ENCODE measurements at regions not wholly inside any gene's neighbourhood (a gene's known extent, or its start where the extent isn't known, plus 50 kb on each side); places are given as distances from the start of the nearest gene placed in this dataset.

DNA sequence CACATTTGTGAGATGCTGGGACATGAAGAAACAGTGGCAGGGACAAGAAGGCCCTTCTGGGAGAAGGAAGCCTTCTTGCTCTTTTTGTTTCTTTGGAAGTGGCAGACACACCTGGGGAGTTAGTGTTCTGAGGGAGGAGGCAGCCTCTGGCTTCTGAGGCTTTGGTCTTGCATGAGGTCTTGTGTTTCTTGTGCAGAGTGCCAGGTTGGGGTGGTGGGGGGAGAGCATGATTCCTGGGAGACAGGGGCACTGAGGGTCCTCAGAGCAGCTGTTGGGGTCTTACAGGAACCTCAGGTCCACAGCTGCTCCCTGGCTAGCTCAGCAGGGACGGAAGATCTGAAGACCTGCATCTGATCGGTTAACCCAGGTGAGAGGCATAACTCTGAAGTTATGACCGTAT, 167.5 kb upstream of the ZNF536 start:
- intact Hi-C loops (cut with micrococcal nuclease), result no loop called here
- Histone ChIP-seq H3K27me3 (ENCODE audit: low read depth) (peaks cover 36% of the 10 kb centered on the region), H3K4me1 (no peaks in the 10 kb centered on the region), H3K27ac (replicated peaks) (no peak overlapping the region), H3K36me3 (no peaks in the 10 kb centered on the region), H3K4me3 (no peak overlapping the region), H3K9me3 (replicated peaks) (peaks cover 13% of the 10 kb centered on the region)
- DNase-seq, result no peak
- TF ChIP-seq, protein P1, sequence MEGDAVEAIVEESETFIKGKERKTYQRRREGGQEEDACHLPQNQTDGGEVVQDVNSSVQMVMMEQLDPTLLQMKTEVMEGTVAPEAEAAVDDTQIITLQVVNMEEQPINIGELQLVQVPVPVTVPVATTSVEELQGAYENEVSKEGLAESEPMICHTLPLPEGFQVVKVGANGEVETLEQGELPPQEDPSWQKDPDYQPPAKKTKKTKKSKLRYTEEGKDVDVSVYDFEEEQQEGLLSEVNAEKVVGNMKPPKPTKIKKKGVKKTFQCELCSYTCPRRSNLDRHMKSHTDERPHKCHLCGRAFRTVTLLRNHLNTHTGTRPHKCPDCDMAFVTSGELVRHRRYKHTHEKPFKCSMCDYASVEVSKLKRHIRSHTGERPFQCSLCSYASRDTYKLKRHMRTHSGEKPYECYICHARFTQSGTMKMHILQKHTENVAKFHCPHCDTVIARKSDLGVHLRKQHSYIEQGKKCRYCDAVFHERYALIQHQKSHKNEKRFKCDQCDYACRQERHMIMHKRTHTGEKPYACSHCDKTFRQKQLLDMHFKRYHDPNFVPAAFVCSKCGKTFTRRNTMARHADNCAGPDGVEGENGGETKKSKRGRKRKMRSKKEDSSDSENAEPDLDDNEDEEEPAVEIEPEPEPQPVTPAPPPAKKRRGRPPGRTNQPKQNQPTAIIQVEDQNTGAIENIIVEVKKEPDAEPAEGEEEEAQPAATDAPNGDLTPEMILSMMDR (IDR thresholded peaks at IDR 0.05; ENCODE audit: borderline replicate concordance), result no peak

DNA sequence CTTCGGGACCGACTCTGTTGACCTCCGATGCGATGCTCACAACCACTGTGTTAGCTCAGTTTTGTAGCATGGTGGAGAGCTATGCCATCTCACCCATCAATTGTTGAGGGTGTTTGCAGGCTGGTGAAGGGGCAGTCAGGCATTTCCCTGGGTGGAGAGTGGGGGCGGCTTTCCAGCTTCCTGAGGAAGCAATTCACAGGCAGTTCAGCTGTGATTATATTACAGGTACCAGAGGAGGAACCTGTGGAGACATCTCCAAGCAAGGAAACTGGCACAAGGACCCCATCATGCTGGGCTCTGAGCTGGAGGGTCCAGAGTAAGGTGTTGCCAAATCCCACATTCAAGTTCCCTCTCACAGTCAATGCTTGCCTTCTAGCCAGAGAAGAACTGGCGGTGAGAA, 166.0 kb upstream of the ZNF536 start:
- intact Hi-C loops (cut with micrococcal nuclease), result no loop called here
- Histone ChIP-seq H3K4me3 (no peak overlapping the region), H3K27me3 (ENCODE audit: low read depth) (peaks cover 40% of the 10 kb centered on the region), H3K9me3 (replicated peaks) (peaks cover 13% of the 10 kb centered on the region), H3K27ac (replicated peaks) (no peak overlapping the region), H3K4me1 (no peaks in the 10 kb centered on the region), H3K36me3 (no peaks in the 10 kb centered on the region)
- DNase-seq, result no peak
- TF ChIP-seq, protein P1 (IDR thresholded peaks at IDR 0.05; ENCODE audit: borderline replicate concordance), result no peak

DNA sequence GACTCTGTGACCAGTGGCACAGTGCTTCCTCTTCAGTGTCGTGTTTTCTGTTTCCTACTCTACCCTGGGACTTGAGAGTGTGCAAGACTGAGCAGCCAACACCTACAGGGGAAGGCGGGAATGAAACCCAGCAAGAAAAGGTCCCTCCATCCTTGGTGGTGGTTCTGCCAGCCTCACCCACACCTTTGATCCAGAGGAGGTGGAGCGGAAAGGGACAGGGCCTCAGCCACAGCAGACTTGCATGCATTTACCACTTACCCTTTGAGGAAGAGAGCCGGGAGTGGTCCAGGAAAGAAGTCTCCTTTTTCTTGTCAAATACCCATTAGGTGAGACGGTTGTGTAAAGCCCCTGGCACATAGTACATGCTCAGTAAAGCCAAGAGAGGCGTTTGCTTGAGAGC, 164.8 kb upstream of the ZNF536 start:
- TF ChIP-seq, protein P1 (IDR thresholded peaks at IDR 0.05; ENCODE audit: borderline replicate concordance), result no peak
- Histone ChIP-seq H3K36me3 (no peaks in the 10 kb centered on the region), H3K4me1 (no peaks in the 10 kb centered on the region), H3K27me3 (ENCODE audit: low read depth) (peaks cover 52% of the 10 kb centered on the region), H3K9me3 (replicated peaks) (peaks cover 13% of the 10 kb centered on the region), H3K27ac (replicated peaks) (no peak overlapping the region), H3K4me3 (no peak overlapping the region)
- no peak for DNase-seq
- intact Hi-C loops (cut with micrococcal nuclease), result no loop called here

DNA sequence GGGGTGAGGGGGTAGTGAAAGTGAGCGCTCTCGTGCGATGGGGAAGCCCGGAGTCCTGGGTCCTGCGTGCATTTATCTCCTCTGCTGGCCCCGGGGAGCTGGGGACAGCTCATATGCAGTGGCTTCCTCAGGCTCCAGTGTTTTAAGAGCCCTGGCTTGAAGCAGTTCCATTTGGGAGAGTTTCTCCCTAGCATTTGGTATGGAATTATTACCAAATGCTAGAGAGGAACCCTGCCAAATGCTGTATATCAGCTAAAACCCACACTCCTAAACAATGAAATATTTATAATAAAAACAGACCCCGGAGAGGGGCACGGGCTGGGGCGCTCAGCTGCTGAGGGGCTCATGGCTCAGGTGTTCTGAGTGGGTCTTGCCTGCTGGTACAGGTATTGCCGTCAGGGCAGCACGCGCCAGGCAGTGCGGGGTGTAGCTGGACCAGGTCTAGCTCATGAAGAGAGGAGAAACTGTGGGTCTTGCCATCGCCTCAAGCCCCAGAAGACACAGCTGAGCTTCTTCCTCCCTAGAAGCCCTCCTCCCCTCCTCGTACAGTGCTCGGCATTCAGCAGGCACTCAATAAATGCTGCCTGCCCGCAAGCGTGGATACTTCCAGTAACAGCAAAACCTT, 163.6 kb upstream of the ZNF536 start:
- Histone ChIP-seq H3K4me1 (no peaks in the 10 kb centered on the region), H3K4me3 (no peak overlapping the region), H3K27me3 (ENCODE audit: low read depth) (peaks cover 61% of the 10 kb centered on the region), H3K36me3 (no peaks in the 10 kb centered on the region), H3K9me3 (replicated peaks) (peaks cover 13% of the 10 kb centered on the region), H3K27ac (replicated peaks) (no peak overlapping the region)
- TF ChIP-seq, protein P1 (IDR thresholded peaks at IDR 0.05; ENCODE audit: borderline replicate concordance), result no peak
- intact Hi-C loops (cut with micrococcal nuclease), result no loop called here
- DNase-seq, result no peak

DNA sequence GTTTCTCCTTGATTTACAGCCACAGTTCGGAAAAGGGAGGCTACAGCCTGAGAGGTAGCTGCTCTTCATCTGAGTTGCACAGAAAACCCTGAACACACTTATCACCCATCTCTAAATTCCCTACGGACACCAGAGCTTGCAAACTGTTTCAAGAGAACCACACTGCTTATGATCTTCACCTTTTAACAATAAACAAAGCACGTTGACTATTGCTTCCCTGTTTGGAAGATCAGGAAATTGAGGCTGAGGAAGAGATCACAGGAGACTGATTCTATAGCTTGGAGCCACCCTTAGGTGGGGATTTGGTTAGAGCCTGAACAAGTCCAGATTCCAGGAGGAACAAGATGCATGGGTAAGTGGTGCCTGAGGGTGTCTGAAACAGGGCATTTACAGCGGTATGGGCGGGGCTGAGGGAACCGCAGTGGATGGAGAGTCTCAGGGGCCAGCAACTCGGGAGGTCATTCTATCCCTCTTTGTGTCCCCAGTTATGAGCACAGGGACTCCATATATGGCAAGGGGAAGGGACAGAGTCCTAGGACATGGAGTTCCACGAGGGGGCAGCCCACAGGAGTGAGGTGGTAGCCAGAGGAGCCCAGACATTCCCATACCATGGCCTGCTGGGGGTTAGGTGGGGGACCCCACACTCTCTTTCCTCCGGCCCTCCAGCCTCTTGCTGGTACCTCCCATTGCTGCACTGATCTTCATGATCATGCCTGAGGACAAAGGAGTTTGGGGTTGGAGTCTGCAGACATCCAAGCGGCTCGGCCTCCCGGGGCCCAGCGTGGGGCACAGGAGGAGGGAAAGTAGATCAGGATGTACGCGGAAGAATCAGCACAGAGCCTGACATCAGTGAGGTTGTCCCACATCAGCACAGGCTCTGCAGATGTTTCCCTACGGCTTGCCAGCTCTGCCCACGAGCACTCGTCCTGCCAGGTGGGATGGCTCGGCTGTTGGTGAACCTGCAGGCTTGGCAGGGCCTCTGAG, 162.3 kb upstream of the ZNF536 start:
- H3K36me3 ChIP-seq, result no peaks in the 10 kb centered on the region
- H3K27me3 ChIP-seq (ENCODE audit: low read depth), result peaks cover 75% of the 10 kb centered on the region
- H3K9me3 ChIP-seq (replicated peaks), result peaks cover 13% of the 10 kb centered on the region
- no peak overlapping the region for H3K4me3 ChIP-seq
- intact Hi-C loops (cut with micrococcal nuclease), result no loop called here
- DNase-seq, result no peak
- H3K4me1 ChIP-seq, result no peaks in the 10 kb centered on the region
- TF ChIP-seq, protein P1 (IDR thresholded peaks at IDR 0.05; ENCODE audit: borderline replicate concordance), result no peak
- H3K27ac ChIP-seq (replicated peaks), result no peak overlapping the region

All from left ventricle myocardium inferior (tissue), 1 donor.